OCI-LY3 (cell line): ENCODE measurements at regions not wholly inside any gene's neighbourhood (a gene's known extent, or its start where the extent isn't known, plus 50 kb on each side); places are given as distances from the start of the nearest gene placed in this dataset.

Source experiments
- H2AFZ ChIP-seq: fragments of 200-600, 300-600 bp; shearing (Covaris generic); 2 replicates; pipeline ENCODE4 v1.6.0; 2014; ENCODE audit warnings: antibody characterized with exemption, low read depth, low read length
- H3K27ac ChIP-seq: fragments of 200-600, 300-600 bp; sonication (generic); 2 replicates; pipeline ENCODE4 v1.5.1; 2014; ENCODE audit warnings: mild to moderate bottlenecking, low read length, moderate library complexity, mixed read lengths
- H3K27me3 ChIP-seq: fragments of 200-600, 300-600 bp; sonication (generic); 2 replicates; pipeline ENCODE4 v1.6.1; 2014; ENCODE audit warnings: low read depth, low read length, mixed read lengths
- H3K36me3 ChIP-seq: fragments of 200-600, 300-600 bp; sonication (generic); replicated peaks from 2 replicates; pipeline ENCODE3; 2014; ENCODE audit warnings: low read depth, low read length, mixed read lengths
- H3K4me1 ChIP-seq: fragments of 300-600, 200-600 bp; sonication (generic); 2 replicates; pipeline ENCODE4 v1.6.1; 2014; ENCODE audit warnings: low read length, mixed read lengths
- H3K4me2 ChIP-seq: fragments of 200-600, 300-600 bp; sonication (generic); 2 replicates; pipeline ENCODE4 v1.6.1; 2014; ENCODE audit warnings: low read length, mixed read lengths
- H3K4me3 ChIP-seq: fragments of 300-600, 200-600 bp; sonication (generic); 2 replicates; pipeline ENCODE4 v1.5.1; 2014; ENCODE audit warnings: antibody characterized with exemption, mild to moderate bottlenecking, low read length, moderate library complexity
- H3K79me2 ChIP-seq: fragments of 300-600, 200-600 bp; shearing (Covaris generic); 2 replicates; pipeline ENCODE4 v1.6.1; 2014; ENCODE audit warnings: mild to moderate bottlenecking, low read length, mixed read lengths
- H3K9ac ChIP-seq: fragments of 300-600, 200-600 bp; shearing (Covaris generic); 2 replicates; pipeline ENCODE4 v1.6.0; 2014; ENCODE audit warnings: mild to moderate bottlenecking, low read length, moderate library complexity
- H3K9me3 ChIP-seq: fragments of 200-600, 300-600 bp; shearing (Covaris generic); 2 replicates; pipeline ENCODE4 v1.6.1; 2014; ENCODE audit warnings: low read length, mixed read lengths; ENCODE audit not compliant: insufficient read depth
- H4K20me1 ChIP-seq: fragments of 200-600, 300-600 bp; sonication (generic); 2 replicates; pipeline ENCODE4 v1.6.1; 2016; ENCODE audit warnings: low read length, mixed read lengths; ENCODE audit not compliant: insufficient read depth
- CTCF ChIP-seq: fragments of 200-600, 300-600 bp; sonication (generic); IDR thresholded peaks from 2 replicates; pipeline ENCODE4 v1.5.1; 2014; ENCODE audit warnings: antibody characterized with exemption, low read length, low read depth
- EZH2phosphoT487 ChIP-seq: fragments of 200-600 bp; shearing (Covaris generic); IDR thresholded peaks from 2 replicates; pipeline ENCODE4 v1.6.1; 2018; ENCODE audit warnings: antibody characterized with exemption, mixed run types, low read depth

GRCh38 chr10:29722777-29723176 lies 88.0 kb upstream of the SVIL start:
- H3K36me3 ChIP-seq = no peaks in the 10 kb centered on the region
- H3K27ac ChIP-seq = no peak overlapping the region
- H4K20me1 ChIP-seq = no peaks in the 10 kb centered on the region
- no peak overlapping the region for H3K9ac ChIP-seq
- H2AFZ ChIP-seq = no peak overlapping the region
- TF ChIP-seq CTCF = no peak
- no peak for TF ChIP-seq EZH2phosphoT487
- no peaks in the 10 kb centered on the region for H3K79me2 ChIP-seq
- no peaks in the 10 kb centered on the region for H3K27me3 ChIP-seq
- H3K9me3 ChIP-seq = 0 out of 2 replicates have a peak, but pooled peaks cover 3% of the 10 kb centered on the region
- H3K4me1 ChIP-seq = peaks cover 6% of the 10 kb centered on the region
- no peak overlapping the region for H3K4me2 ChIP-seq
- no peak overlapping the region for H3K4me3 ChIP-seq

DNA sequence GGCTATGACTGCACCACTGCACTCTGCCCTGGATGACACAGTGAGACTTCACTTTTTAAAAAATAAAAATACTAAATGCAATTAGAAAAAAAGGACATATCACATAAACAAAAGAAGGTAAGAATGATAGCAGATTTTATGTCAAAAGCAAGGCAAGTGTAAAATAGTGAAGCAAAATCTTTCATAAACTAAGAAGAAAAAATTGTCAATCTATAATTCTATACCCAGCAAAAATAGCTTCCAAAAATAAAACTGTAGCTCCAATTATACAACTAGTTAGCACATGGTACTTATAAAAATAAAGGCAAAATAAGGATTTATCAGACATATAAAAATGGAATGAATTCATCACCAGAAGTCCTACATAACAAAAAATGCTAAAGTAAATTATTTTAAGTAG lies 85.4 kb upstream of the SVIL start:
- H3K36me3 ChIP-seq = no peaks in the 10 kb centered on the region
- H3K27me3 ChIP-seq = no peaks in the 10 kb centered on the region
- H3K79me2 ChIP-seq = no peaks in the 10 kb centered on the region
- no peak overlapping the region for H3K4me2 ChIP-seq
- H3K9ac ChIP-seq = no peak overlapping the region
- no peak overlapping the region for H2AFZ ChIP-seq
- no peaks in the 10 kb centered on the region for H4K20me1 ChIP-seq
- no peak overlapping the region for H3K27ac ChIP-seq
- H3K9me3 ChIP-seq = 0 out of 2 replicates have a peak, but pooled peaks cover 3% of the 10 kb centered on the region
- H3K4me3 ChIP-seq = no peak overlapping the region
- H3K4me1 ChIP-seq = peaks cover under 1% of the 10 kb centered on the region; the same call in 1 of the 2 replicates
- no peak for TF ChIP-seq CTCF
- TF ChIP-seq EZH2phosphoT487 = no peak

DNA sequence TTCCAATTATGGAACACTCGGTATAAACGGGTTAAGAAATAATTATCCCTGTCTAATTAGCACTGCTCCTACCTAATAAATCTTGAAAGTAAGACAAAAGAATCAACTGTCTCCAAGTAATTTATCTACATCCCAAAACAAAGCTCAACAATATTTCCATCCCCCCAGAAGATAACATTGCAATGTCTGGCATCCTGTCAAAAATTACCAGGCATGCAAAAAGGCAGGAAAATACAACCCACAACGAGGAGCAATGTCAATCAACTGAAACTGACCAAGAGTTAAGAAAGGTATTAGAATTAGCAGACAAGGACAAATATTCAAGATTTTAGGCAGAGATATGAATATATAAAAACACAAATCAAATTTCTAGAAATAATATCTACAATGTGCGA lies 84.5 kb upstream of the SVIL start:
- Histone ChIP-seq H2AFZ (no peak overlapping the region), H3K27me3 (no peaks in the 10 kb centered on the region), H3K4me3 (no peak overlapping the region), H3K27ac (no peak overlapping the region), H3K79me2 (no peaks in the 10 kb centered on the region), H3K4me2 (no peak overlapping the region), H3K9ac (no peak overlapping the region), H3K36me3 (no peaks in the 10 kb centered on the region), H3K4me1 (no peaks in the 10 kb centered on the region), H3K9me3 (0 out of 2 replicates have a peak, but pooled peaks cover 3% of the 10 kb centered on the region), H4K20me1 (no peaks in the 10 kb centered on the region)
- TF ChIP-seq EZH2phosphoT487 = no peak
- no peak for TF ChIP-seq CTCF

- H3K4me2 ChIP-seq = no peak overlapping the region
- no peaks in the 10 kb centered on the region for H3K4me1 ChIP-seq
- H2AFZ ChIP-seq = no peak overlapping the region
- no peaks in the 10 kb centered on the region for H3K36me3 ChIP-seq
- no peaks in the 10 kb centered on the region for H4K20me1 ChIP-seq
- 0 out of 2 replicates have a peak, but pooled peaks cover 3% of the 10 kb centered on the region for H3K9me3 ChIP-seq
- H3K4me3 ChIP-seq = no peak overlapping the region
- no peak overlapping the region for H3K9ac ChIP-seq
- no peaks in the 10 kb centered on the region for H3K27me3 ChIP-seq
- H3K27ac ChIP-seq = no peak overlapping the region
- H3K79me2 ChIP-seq = no peaks in the 10 kb centered on the region
- TF ChIP-seq CTCF (no peak), EZH2phosphoT487 (no peak)
These were observed 80.5 kb upstream of the SVIL start for GRCh38 chr10:29715296-29715695.
